ENCODE measurements at regions not wholly inside any gene's neighbourhood (a gene's known extent, or its start where the extent isn't known, plus 50 kb on each side); places are given as distances from the start of the nearest gene placed in this dataset.

DNA sequence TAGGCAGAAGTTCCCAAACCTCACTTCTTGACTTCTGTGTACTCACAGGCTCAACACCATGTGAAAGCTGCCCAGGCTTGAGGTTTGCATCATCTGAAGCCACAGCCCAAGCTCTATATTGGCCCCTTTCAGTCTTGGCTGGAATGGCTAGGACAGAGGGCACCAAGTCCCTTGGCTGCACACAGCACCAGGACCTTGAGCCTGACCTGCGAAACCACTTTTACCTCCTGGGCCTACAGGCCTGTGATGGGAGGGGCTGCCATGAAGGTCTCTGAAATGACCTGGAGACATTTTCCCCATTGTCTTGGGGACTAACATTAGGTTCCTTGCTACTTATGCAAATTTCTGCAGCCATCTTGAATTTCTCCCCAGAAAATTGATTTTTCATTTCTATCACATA is 288.3 kb upstream of the ZC3H12C start:
- no peak for DNase-seq (ENCODE audit: low spot score)

DNA sequence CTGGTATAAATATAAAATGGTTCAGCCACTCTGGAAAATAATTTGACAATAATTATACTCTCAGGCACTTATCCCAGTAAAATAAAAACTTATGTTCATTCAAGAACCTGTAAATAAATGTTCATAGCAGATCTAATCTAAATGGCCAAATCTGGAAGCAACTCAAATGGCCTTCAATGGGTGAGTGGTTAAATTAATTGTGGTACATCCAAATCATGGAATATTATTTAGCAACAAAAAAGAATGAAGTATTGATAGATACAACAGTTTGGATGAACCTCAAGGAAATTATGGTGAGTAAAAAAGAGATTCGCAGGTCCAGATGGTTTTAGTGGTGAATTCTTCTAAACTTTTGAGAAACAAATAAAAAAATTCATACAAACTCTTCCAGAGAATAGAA is 287.0 kb upstream of the ZC3H12C start:
- DNase-seq (ENCODE audit: low spot score) = no peak

DNA sequence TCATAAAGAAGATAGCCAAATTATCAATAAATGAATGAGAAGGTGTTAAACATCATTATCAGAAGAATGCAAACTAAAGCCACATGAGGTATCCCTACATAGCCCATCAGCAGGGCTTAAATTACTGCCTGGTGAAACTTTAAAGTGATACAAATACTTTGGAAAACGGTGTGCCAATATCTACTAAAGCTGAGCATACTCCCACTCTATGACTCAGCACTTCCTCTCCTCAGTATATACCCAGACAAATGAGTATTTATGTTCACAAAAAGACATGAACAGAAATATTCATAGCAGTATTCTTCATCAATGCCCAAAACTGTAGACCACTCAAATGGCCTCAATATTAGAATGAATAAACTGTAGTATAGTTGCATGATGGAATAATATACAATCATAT is 284.6 kb upstream of the ZC3H12C start:
- no peak for DNase-seq (ENCODE audit: low spot score)

DNA sequence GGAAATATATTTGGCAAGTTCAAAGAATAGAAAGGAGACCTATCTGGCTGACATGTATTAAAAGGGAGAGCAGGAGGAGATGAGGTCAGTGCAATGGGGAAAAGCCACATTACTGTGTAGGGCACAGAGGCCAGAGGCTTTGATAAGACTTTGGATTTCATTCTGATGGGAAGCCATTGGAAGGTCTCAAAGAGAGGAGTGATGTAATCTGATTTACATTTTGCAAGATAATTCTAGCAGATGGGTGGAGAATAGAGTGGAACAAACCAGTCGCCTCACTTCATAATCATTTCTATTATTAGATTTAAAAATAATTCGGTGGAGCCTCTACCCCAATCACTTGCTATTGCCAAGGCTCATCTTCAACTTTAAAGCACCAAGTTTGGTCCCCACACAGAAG is 278.4 kb upstream of the ZC3H12C start:
- no peak for DNase-seq (ENCODE audit: low spot score)

DNA sequence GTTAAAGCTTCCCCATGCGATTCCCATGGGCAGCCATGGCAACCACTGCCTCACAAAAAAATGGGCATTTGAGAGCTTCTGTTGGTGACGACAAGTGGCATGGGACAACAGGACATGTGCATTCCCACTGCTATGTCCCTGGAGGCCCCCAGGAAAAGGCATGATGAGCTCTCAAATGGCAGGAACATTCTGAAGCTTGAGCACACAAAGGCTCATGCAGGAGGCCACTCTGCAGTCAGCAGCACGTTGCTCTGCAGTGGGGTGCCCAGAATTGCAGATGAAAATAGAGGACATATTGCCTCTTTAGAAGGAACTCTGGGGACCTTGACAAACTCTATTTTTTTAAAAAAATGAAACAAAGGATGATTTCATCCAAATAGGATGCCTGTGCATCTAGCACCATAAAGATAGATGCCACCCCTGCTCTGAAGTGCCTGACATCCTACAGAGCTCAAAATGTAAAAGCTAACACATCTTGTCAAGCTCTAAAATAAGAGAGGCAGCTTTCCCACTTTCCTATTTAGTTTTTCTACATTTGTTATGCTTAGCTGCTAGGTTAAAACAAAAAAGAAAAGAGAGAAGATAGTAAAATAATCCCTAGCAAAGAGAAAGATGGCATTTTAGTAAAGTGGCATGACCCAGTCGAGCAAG is 277.6 kb upstream of the ZC3H12C start:
- no peak for DNase-seq (ENCODE audit: low spot score)

DNA sequence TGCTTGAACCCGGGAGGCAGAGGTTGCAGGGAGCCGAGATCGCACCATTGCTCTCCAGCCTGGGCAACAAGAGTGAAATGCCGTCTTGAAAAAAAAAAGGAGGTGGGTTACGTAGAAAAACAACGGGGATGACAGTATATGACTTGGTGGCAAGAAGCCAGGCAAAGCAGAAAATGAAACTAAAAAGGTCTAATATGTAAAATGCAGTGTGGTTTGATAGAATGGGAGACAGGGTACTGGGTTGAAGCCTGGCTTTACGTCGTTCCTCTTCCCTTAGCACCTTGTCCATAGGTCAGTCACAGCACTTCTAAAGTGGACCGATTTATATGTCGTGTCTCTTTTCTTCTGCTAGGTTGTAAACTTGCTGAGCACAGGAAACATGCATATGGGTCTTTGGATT is 274.9 kb upstream of the ZC3H12C start:
- no peak for DNase-seq (ENCODE audit: low spot score)

DNA sequence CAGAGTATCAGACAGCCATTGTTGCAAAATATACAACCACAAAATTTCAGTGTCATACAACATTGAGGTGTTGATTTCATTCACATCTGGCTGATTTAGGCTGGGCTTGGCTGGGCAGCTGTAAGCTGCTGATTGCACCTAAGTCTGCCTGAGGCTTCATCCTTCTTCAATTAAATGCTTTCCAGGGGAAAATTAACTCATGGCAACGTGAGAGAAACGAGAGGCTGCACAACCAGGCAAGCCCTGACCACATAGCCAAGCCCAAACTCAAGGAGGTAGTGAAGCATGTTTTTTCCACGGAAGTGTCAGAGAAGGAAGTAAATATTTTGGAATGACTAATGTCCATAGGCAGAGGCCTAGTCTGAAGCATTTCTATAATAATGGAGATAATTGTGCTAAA is 273.8 kb upstream of the ZC3H12C start:
- DNase-seq (ENCODE audit: low spot score) = no peak

DNA sequence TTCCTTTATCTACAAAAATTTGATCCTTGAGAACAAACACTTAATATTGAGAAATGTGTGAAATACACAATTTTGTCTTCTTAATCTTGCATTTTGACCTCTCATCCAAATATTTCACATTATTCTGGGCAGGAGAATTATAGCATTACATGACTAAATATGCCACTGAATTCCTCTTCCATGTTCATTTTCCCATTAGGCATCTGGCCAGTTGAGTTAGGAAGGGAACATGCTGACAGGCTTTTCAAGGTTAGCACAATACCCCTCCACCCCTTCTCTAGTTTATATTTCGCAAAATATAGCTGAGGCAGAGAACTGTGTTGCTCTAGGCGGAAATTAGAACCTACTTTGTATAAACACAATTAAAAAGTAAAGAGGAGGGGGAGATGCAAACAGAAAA is 271.7 kb upstream of the ZC3H12C start:
- peak; percentile 10 for DNase-seq (ENCODE audit: low spot score)

DNA sequence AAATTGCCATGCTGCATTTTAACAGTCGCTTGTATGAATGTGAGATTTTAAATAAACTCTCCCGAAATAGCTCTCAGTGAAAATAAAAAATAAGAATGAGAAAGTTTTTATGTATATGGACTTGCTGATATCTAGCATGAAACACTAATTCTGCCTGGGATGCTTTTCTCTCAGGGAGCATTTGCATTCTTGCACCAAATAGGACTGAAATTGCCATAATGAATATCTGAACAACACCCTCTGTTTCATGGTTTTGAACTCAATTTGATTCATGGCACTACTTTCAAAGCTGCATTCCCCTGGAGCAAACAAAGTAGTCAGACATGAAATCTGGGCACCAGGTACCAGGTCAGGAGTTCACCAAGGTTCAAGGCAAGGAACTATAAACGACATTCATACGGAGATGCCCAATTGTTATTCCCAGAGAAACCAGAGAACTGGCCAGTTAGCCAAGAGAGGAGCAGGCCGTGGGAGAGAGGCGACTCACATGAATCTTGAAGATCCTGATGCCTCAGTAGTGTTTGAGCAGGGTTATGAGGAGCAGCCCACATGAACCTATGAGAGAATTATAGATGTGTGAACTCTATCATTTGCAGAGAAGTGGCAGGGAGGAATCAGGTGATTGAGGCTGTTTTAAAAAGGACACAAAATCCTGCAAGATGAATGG is 270.6 kb upstream of the ZC3H12C start:
- no peak for DNase-seq (ENCODE audit: low spot score)

DNA sequence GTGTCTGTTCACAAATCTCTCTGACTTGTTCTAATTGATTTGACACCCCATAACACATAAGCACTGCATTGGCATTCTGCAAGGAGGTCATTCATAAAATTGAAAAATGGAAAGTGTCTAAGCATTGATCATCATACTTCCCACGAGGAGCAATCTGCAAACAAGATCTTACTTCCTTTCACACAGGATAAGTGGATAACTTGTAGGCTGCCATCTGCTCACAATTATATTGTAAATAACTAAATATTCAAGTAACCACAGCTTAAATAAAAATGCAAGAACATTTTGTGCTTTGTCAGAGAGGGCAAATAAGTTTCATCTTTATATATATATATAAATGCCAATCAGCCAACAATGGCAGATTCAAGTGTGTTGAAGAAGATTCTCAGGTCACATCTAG is 264.8 kb upstream of the ZC3H12C start:
- no peak for DNase-seq (ENCODE audit: low spot score)

DNA sequence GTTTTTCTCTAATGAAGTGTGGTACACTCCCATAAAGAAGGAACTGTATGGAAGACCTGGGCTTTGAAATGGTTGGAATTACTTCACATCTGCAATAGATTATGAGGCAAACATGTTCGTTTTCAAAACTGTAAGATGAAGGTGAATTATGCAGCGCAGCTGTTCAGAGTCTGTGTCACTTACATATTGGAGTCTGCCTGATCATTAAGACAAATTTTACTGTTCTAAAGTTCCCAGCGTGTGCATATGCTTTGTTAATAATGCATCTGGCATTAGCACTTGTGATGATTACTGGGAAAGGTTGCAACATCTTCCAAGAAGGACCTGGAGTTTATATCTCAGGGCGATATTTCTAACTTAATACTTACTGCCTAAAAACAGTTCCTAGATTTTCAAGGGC is 255.2 kb upstream of the ZC3H12C start:
- no peak for DNase-seq (ENCODE audit: low spot score)

DNA sequence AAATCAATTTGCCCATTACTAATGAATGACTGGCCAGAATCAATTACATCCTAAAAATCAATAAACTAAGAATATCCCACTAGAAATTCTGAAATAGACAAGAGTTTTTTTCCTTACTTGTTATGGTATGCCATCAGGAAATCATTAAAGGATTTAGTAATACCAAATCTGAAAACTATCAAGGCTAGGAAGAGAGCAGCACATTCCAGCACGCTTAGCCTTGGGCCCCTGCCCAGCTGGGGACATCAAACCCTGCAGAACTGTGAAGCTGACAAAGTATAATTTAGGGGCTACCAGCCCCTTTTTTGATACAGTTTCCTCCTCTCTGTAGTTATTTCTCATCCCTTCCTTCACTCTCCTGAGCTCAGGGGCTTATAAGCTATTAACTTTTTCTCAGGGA is 247.8 kb upstream of the ZC3H12C start:
- peak; percentile 63 for DNase-seq (ENCODE audit: low spot score)

DNA sequence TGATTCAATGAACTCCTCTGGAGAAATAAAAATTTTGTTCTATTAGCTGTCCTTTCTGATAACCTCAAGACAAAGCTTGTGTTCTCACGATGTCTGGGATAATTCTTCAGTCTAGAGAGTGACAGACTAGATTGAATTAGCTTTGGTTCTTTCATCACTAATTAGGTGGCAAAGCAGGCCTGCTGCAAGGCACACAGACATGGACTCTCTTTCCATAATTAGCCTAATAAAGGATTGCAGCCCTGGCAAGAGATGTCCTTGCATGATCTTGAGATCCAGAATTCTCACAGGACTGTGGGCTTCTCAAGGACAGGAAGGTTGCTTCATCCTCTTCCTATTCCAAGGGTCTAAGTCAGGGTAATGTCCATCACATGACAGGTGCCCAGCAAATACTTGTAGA is 245.6 kb upstream of the ZC3H12C start:
- DNase-seq (ENCODE audit: low spot score) = no peak

DNA sequence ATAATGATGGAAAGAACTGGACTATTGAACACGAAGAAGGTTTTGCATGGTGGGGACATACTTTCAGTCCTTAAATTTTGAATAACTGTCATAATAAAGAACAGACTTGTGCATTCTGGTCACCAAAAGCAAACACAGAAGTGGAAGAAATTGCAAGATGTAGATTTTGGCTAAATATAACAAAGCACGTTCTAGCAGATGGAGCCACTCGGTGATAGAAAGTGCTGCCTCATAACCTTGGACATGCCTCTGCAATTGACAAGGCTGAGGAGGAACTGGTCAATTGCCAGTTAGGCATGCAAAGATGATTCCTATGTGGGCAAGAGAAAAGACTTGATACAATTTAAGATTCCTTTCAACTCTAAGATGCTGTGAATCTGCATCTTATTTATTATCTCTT is 244.1 kb upstream of the ZC3H12C start:
- no peak for DNase-seq (ENCODE audit: low spot score)

DNA sequence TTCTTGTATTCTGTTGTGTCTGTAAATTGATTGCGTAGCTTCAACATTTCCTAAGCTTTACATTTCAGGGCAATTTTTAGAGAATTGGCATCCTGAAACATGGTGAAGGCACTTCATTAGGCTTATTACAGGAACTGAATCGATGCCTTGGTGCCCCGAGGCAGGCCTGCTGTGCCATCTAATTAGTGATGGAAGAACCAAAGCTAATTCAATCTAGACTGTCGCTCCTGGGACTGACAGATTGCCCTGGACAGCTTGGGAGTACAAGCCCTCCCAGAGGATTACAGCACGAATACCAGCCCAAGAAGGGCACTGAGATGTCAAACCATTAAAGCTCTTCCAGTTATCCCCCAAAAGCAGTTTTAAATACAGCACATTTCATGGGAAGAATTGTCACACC is 243.2 kb upstream of the ZC3H12C start:
- DNase-seq (ENCODE audit: low spot score) = no peak

DNA sequence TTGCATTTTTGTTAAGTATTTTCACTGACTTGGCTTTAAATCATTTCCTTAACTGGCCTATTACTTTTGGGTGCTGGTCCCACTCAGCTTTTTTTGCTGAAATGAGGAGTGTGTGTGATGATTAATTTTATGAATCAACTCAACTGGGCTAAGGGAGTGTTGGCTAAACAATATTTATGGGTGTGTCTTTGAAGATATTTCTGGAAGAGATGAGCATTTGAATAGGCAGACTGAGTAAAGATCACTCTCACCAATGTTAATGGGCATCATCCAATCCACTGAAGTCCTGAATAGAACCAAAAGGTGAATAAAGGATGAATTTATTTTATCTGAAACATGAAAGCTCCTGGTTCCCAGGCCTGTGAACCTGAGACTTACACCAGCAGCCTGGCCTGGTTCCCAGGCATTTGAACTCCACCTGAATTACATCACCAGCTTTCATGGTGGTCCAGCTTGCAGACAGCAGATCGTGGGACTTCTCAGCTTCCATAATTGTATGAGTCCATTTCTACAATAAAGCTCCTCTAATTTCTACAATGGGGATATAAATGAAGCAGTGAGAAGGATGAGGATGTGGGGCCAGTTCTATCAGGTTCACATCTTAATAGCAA is 241.3 kb upstream of the ZC3H12C start:
- no peak for DNase-seq (ENCODE audit: low spot score)

DNA sequence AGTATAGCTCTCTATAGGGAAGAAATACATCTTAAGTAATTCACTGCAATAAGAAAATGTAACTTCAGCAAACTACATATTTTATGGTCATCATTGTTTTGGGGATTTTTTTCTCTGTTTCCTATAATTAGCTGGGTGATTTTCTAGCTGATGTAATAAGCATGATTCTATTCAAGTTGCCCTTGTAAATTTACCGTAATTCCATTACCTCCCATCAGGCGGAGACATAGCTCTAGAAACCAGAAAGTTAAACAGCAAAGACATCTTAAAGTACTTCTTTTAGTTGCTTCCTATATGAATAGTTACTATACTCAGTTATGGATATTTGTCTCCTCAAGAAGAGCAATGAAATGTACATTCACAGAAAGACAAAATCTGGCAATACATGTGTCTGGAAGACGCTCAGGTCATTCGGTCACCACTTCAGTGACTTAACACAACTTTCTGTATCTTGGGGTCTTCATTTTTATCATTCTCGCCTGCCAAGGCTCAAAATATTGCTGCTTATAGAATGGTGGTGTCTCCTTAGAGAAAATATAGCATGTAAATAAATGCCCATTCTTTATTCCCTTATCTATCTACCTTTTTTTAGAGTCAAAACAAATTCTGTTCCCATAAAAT is 239.9 kb upstream of the ZC3H12C start:
- DNase-seq (ENCODE audit: low spot score) = peak; percentile 29

DNA sequence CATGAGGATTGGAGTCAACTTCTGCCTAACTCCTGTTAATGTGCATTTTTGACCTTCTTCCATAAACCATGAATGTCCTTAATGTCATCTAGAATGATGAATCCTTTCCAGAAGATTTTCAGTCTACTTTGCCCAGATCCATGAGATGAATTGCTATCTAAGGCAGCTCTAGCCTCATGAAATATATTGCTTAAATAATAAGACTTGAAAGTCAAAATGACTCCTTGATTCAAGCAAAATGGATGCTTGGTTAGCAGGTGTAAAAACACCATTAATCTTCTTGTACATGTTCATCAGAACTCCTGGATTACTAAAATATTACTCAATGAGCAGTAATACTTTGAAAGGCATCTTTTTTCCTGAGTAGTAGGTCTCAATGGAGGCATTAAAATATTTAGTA is 238.5 kb upstream of the ZC3H12C start:
- DNase-seq (ENCODE audit: low spot score) = no peak

DNA sequence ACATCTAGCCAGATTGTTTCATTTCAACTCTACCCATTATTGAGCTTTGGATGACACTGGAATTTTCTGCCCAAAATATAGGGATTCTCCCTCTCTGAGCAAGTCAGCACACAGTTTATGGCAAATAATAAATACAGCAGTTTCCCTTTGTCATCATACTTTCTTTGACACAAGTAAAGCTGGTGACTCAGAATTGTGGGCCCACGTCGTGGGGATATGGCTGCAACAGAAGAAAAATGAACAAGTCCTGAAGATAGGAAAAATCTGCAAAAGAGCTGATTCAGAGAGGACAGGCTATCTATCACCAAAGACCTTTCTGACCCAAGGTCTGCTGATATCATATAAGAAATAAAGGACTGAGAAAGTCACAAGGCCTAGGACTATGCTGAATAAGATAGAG is 236.3 kb upstream of the ZC3H12C start:
- DNase-seq (ENCODE audit: low spot score) = no peak

DNA sequence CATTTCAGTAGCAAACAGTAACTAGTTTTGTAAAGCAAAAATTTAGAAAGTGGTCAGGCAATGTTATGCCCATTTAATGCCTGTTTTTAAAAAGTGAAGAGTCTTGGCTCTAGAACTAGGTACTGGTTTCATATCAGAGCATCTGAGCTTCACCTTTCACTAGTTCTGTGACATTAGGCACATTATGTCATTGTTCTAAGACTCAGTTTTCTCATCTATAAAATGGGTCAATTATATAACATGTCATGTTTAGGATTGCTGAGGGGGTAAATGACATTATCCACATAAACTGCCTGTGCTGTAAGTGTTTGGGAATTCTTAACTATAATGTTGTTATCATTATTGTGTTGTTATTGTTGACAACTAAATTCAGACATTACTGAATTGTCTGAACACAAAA is 235.6 kb upstream of the ZC3H12C start:
- DNase-seq (ENCODE audit: low spot score) = no peak

DNA sequence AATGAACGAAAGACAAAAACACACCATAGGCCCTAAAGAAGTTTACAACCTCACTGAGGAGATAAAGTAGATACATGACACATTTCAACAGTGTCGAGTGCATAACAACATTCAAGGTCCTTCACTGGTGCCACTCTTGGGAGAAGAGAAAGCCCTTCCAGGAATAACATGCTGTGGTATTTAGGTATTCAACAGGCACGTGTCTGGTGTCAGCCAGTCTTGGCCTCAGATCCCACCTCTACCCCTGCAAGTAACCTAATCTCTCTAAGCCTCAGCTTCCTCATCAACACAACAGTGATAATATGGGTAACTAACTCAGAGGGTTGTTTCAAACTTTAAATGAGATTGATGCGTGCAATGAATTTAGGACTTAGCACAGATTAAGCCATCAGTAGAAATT is 235.0 kb upstream of the ZC3H12C start:
- DNase-seq (ENCODE audit: low spot score) = no peak

DNA sequence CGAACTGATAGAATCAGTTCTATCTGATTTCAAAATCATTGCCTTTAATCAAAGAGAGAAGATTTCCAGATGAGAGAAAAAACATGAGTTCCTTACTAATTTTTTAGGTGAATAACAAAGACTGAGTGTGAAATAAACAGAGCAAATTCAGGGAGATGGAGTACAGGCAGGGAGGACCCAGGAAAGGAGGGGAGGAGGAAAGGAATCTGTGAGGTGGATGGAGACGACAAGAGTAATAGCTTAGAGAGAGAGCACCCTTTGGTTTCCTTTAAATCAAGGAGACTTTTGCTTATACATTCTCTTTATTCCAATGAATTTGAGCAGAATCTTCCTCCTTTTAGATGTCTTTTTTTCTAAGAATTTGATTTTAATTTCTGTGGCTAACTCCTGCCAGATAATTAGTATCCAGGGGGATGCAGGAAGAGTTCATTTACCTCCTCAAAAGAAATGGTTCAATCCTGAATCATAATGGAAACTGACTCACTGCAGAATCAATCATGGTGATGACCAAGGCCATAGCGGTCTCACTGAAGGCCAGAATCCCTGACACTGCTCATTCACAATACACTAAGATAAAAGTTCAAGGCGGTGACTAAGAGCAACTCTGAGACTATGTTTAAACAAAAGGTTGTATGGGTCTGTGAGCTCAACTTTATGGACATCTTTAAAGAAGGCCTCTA is 234.0 kb upstream of the ZC3H12C start:
- peak; percentile 67 for DNase-seq (ENCODE audit: low spot score)

DNA sequence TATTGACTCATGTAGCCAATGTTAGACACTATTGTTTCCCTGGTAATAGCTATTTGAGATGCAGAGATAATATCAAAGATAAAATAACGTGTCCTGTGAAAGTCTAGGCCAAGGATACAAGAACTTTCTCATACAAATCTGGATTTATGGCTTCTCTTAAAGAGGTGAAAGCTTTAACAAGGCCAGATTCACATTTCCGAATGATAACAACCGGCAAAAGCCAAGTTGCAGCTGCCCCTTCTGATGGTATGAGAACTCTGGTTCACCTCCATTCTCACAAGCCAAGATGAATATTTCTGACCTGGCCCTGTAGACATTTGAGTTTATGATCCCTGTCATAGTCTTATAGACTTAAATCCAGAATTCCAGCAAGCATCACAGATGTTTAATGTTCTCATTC is 230.4 kb upstream of the ZC3H12C start:
- no peak for DNase-seq (ENCODE audit: low spot score)

Data from AG08395 (cell line).